Activated T-cell treated with anti-CD3 and anti-CD28 coated beads, Interleukin-2, amount 50 U/mL, for 48 hours (primary cell): ENCODE measurements at regions not wholly inside any gene's neighbourhood (a gene's known extent, or its start where the extent isn't known, plus 50 kb on each side); places are given as distances from the start of the nearest gene placed in this dataset.

Experiments
- DNase-seq, 2 experiments: peaks; one replicate each; pipeline ENCODE4 v3.0.0-alpha.2; 2020

GRCh38 chr5:135199919-135200318 lies 165.9 kb upstream of the PITX1 start:
- no peak for DNase-seq

- no peak for DNase-seq
These were observed 162.5 kb upstream of the PITX1 start for GRCh38 chr5:135196483-135196882.

GRCh38 chr5:135195270-135195608 lies 161.2 kb upstream of the PITX1 start:
- DNase-seq: peak in 1 of 2 experiments; percentile 1

GRCh38 chr5:135194573-135195269 lies 160.7 kb upstream of the PITX1 start:
- peak; percentile 9 for DNase-seq

- DNase-seq: no peak
These were observed 160.1 kb upstream of the PITX1 start for GRCh38 chr5:135194126-135194488.

GRCh38 chr5:135193213-135194125 lies 159.4 kb upstream of the PITX1 start:
- peak; percentile 7 for DNase-seq

- peak in 1 of 2 experiments; percentile 6 for DNase-seq
These were observed 158.3 kb upstream of the PITX1 start for GRCh38 chr5:135192351-135192750.

- peak; percentile 85 to 87 for DNase-seq
These were observed 157.2 kb upstream of the PITX1 start for GRCh38 chr5:135191084-135191826.

GRCh38 chr5:135190416-135191083 lies 156.5 kb upstream of the PITX1 start:
- DNase-seq: peak; percentile 10 to 13

GRCh38 chr5:135189024-135189423 lies 155.0 kb upstream of the PITX1 start:
- no peak for DNase-seq

- no peak for DNase-seq
These were observed 154.3 kb upstream of the PITX1 start for GRCh38 chr5:135188233-135188914.

GRCh38 chr5:135186662-135187522 lies 152.9 kb upstream of the PITX1 start:
- DNase-seq: no peak

GRCh38 chr5:135185481-135186065 lies 151.5 kb upstream of the PITX1 start:
- no peak for DNase-seq

- DNase-seq: no peak
These were observed 150.6 kb upstream of the PITX1 start for GRCh38 chr5:135184646-135185045.

GRCh38 chr5:135183464-135183863 lies 149.4 kb upstream of the PITX1 start:
- no peak for DNase-seq

- DNase-seq: peak in 1 of 2 experiments; percentile 7
These were observed 148.6 kb upstream of the PITX1 start for GRCh38 chr5:135182675-135183074.

GRCh38 chr5:135181653-135182052 lies 147.6 kb upstream of the PITX1 start:
- no peak for DNase-seq

- DNase-seq: peak in 1 of 2 experiments; percentile 2
These were observed 145.4 kb upstream of the PITX1 start for GRCh38 chr5:135179308-135179980.

- DNase-seq: peak in 1 of 2 experiments; percentile 7
These were observed 144.6 kb upstream of the PITX1 start for GRCh38 chr5:135178476-135179155.

GRCh38 chr5:135177591-135177990 lies 143.6 kb upstream of the PITX1 start:
- peak in 1 of 2 experiments; percentile 7 for DNase-seq
